GM18508 (cell line): ENCODE measurements at regions not wholly inside any gene's neighbourhood (a gene's known extent, or its start where the extent isn't known, plus 50 kb on each side); places are given as distances from the start of the nearest gene placed in this dataset.

Source experiments
- ATAC-seq: cut with Tn5 transposase; IDR thresholded peaks from one replicate; pipeline ENCODE4 v1.9.1; 2021; ENCODE audit warnings: moderate number of reproducible peaks; ENCODE audit not compliant: insufficient read depth, unreplicated experiment

- no peak for ATAC-seq
These were observed 172.5 kb downstream of the FOXA2 start for GRCh38 chr20:22411627-22412450.

- no peak for ATAC-seq
These were observed 173.1 kb downstream of the FOXA2 start for GRCh38 chr20:22411286-22411626.

- no peak for ATAC-seq
These were observed 173.7 kb downstream of the FOXA2 start for GRCh38 chr20:22410556-22411130.

- no peak for ATAC-seq
These were observed 175.6 kb downstream of the FOXA2 start for GRCh38 chr20:22408521-22409402.

- ATAC-seq: no peak
These were observed 176.9 kb downstream of the FOXA2 start for GRCh38 chr20:22407237-22408193.

GRCh38 chr20:22404419-22405170 is 179.8 kb downstream of the FOXA2 start:
- ATAC-seq: no peak

- ATAC-seq: peak; percentile 37
These were observed 180.6 kb downstream of the FOXA2 start for GRCh38 chr20:22403632-22404361.

GRCh38 chr20:22403022-22403631 is 181.2 kb downstream of the FOXA2 start:
- ATAC-seq: no peak

GRCh38 chr20:22402550-22402949 is 181.8 kb downstream of the FOXA2 start:
- ATAC-seq: no peak

- ATAC-seq: no peak
These were observed 183.9 kb downstream of the FOXA2 start for GRCh38 chr20:22400440-22400839.

GRCh38 chr20:22394583-22394982 is 189.8 kb downstream of the FOXA2 start:
- no peak for ATAC-seq

GRCh38 chr20:22390543-22390903 is 193.8 kb downstream of the FOXA2 start:
- no peak for ATAC-seq

GRCh38 chr20:22389836-22390542 is 194.4 kb downstream of the FOXA2 start:
- no peak for ATAC-seq

GRCh38 chr20:22387452-22387851 is 196.9 kb downstream of the FOXA2 start:
- no peak for ATAC-seq

GRCh38 chr20:22386306-22386623 is 198.1 kb downstream of the FOXA2 start:
- ATAC-seq: no peak

GRCh38 chr20:22385602-22386305 is 198.6 kb downstream of the FOXA2 start:
- ATAC-seq: no peak

GRCh38 chr20:22384978-22385377 is 199.4 kb downstream of the FOXA2 start:
- ATAC-seq: no peak
